IPS DF 19.7 (cell line): ENCODE measurements at regions not wholly inside any gene's neighbourhood (a gene's known extent, or its start where the extent isn't known, plus 50 kb on each side); places are given as distances from the start of the nearest gene placed in this dataset.
"Not testable (repeated sequence)": the region's sequence is repeated elsewhere in the genome, so short reads cannot be mapped to it uniquely, and the experiment has no call there.

ENCODE experiments used
- DNase-seq: peaks from one replicate; pipeline ENCODE4 v3.0.0-alpha.2; 2013; ENCODE audit warnings: low read depth, low spot score

GRCh38 chr15:95170561-95171380 is 939.4 kb downstream of the MCTP2 start:
- no peak for DNase-seq

DNA sequence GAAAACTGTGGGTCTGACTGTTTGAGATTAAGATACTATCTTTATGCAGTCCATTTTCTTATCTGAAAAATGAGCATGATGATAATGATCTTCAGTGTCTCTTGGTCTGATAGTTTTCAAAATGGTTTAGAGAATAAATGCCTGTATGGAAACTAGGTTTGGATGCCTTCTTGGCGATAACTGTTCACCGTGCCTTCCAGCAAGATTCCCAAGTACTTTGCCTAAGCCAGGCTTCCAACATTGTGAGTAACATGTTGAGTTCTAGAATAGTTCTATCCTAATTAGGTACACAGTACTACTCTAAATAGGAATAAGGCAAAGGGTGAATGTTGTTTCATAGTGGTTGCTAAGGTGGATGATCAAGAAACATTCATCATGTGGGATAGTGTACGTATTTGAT is 940.2 kb downstream of the MCTP2 start:
- no peak for DNase-seq

- DNase-seq, result no peak
Observed at GRCh38 chr15:95174301-95175259, 943.2 kb downstream of the MCTP2 start.

- no peak for DNase-seq
Observed at GRCh38 chr15:95175914-95176658, 944.7 kb downstream of the MCTP2 start.

GRCh38 chr15:95176794-95177577 is 945.6 kb downstream of the MCTP2 start:
- DNase-seq, result no peak

- DNase-seq, result no peak
Observed at GRCh38 chr15:95180530-95180929, 949.2 kb downstream of the MCTP2 start.

- DNase-seq, result no peak
Observed at GRCh38 chr15:95182091-95182490, 950.7 kb downstream of the MCTP2 start.

DNA sequence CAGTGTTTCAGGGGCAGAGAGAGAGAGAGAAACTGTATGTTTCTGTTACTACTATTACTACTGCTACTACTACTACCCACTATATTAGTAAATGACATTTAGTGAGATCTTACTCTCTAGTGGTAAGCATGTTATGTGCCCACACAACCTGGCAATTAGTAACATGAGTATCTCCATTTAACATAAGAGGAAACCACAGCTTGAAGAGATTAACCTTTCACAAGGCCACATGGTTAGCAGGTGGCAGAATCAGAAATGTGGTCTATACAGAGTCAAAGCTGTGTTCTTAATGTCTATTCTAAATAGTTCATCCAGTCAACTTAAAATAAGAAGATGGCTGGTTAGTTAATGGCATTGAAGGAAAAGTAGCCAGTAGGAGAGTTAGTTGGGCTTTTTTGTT is 961.6 kb downstream of the MCTP2 start:
- no peak for DNase-seq

DNA sequence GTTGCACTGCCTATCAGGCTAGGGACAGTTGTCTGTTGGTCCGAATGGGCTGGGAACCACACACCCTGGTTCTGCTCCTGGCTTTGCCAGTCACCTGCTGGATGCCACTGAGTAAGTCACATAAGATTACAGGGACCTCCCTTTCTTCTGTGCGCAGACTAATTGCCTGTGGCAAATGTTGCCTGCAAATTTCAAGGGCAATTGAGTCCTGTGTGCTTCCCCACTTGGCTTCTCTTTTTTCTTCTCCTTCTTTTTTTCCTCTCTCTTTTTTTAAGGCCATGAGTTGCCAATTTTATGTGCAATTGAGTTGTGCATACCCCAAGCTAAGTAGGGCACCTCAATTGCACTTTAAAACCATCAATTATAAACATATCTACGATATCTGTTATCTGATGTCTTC is 963.4 kb downstream of the MCTP2 start:
- DNase-seq, result no peak

DNA sequence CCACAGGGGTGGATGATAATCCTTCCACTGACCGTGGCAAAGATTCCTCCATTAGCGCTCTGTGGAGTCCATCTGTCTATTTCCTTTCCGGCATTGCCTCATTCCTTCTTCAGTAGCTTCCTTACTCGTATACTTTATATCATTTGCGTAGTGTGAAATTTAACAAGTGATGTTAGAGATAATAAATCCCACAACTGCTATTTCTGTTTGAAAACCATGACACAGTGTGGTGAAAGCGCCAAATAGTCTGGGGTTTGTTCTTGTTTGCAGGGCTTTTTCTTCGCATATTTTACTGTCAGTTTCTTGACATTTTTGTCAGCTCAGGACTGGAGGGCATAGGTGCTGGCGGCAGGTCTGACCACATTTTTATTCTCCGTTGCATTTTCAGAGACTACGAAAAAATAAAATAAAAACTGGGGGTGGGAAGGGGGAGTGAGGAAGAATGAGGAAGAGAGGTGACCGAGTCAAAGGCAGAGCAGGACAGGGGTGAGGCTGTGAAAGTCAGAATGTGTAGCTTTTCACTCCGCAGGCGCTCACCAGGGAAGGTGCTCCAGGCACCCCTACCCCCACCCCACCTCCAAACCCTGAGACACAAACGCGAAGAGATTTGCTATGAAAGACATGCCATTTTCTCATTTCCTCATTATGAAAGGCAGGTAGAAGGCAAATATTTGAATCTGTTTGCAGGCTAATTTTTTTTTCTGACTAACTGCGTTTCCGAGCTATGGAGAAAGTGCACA is 965.0 kb downstream of the MCTP2 start:
- no peak for DNase-seq

DNA sequence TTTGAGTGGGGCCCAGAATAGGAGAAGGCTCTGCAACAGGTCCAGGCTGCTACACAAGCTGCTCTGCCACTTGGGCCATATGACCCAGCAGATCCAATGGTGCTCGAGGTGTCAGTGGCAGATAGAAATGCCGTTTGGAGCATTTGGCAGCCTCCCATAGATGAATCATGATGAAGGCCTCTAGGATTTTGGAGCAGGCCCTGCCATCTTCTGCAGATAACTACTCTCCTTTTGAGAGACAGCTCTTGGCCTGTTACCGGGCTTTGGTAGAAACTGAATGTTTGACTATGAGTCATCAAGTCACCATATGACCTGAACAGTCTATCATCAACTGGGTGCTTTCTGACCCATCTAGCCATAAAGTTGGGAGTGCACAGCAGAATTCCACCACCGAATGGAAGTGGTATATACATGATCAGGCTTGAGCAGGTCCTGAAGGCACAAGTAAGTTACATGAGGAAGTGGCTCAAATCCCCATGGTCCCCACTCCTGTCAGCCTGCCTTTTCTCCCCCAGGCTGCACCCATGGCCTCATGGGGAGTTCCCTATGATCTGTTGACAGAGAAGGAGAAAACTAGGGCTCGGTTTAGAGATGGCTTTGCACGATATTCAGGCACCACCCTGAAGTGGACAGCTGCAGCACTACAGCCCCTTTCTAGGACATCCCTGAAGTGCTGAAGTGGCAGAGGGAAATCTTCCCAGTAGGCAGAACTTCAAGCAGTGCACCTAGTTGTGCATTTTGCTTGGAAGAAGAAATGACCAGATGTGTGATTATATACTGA is 971.4 kb downstream of the MCTP2 start:
- DNase-seq, result no peak

- no peak for DNase-seq
Observed at GRCh38 chr15:95205077-95205476, 973.7 kb downstream of the MCTP2 start.

GRCh38 chr15:95205830-95206229 is 974.5 kb downstream of the MCTP2 start:
- not testable (repeated sequence) for DNase-seq

DNA sequence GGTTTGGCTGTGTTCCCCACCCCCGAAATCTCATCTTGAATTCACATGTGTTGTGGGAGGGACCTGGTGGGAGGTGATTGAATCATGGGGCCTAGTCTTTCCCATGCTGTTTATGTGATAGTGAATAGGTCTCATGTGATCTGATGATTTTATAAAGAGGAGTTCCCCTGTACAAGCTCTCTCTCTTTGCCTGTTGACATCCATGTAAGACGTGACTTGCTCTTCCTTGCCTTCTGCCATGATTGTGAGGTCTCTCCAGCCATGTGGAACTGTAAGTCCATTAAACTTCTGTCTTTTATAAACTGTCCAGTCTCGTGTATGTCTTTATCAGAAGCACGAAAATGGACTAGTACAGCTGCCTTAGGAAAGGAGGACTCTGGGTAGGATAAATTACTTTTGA is 976.7 kb downstream of the MCTP2 start:
- no peak for DNase-seq

DNA sequence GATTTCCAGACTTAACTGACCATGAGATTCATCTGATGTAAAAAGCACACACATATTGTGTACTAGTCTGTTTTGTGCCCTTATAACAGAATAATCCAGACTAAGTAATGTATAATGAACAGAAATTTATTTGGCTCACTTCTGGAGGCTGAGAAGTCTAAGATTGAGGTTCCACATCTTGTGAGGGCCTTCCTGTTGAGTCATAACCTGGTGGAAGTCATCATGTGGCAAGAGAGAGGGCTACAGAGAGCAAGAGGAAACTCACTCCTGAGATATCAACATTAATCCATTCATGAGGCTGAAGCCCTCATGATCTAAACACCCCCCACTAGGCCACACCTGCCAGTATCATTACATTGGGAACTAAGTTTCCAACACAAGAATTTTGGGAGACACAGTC is 977.6 kb downstream of the MCTP2 start:
- no peak for DNase-seq

- DNase-seq, result no peak
Observed at GRCh38 chr15:95210436-95210981, 979.1 kb downstream of the MCTP2 start.

- no peak for DNase-seq
Observed at GRCh38 chr15:95215017-95215416, 983.7 kb downstream of the MCTP2 start.

- DNase-seq, result no peak
Observed at GRCh38 chr15:95226835-95227234, 995.5 kb downstream of the MCTP2 start.

- DNase-seq, result no peak
Observed at GRCh38 chr15:95227235-95227634, 995.9 kb downstream of the MCTP2 start.
